Stimulated activated CD8-positive, alpha-beta memory T cell treated with anti-CD3 and anti-CD28 coated beads, Interleukin-2, amount 100 ng/mL, for 48 hours (primary cell): ENCODE measurements at regions not wholly inside any gene's neighbourhood (a gene's known extent, or its start where the extent isn't known, plus 50 kb on each side); places are given as distances from the start of the nearest gene placed in this dataset.

ENCODE experiments used
- DNase-seq, 2 donors: peaks; one replicate each; pipeline ENCODE4 v3.0.0-alpha.2; 2020; ENCODE audit warnings: low read depth in 2 of 2

- DNase-seq = no peak
Measured at GRCh38 chr1:112264010-112264409, 132.0 kb upstream of the CTTNBP2NL start.

GRCh38 chr1:112264553-112264952, 131.5 kb upstream of the CTTNBP2NL start:
- DNase-seq = no peak

- no peak for DNase-seq
Measured at GRCh38 chr1:112265931-112266330, 130.1 kb upstream of the CTTNBP2NL start.

GRCh38 chr1:112267206-112267605, 128.8 kb upstream of the CTTNBP2NL start:
- no peak for DNase-seq

GRCh38 chr1:112267929-112268328, 128.1 kb upstream of the CTTNBP2NL start:
- DNase-seq = no peak

- no peak for DNase-seq
Measured at GRCh38 chr1:112268408-112268807, 127.6 kb upstream of the CTTNBP2NL start.

GRCh38 chr1:112271270-112271669, 124.7 kb upstream of the CTTNBP2NL start:
- no peak for DNase-seq

- no peak for DNase-seq
Measured at GRCh38 chr1:112272101-112272772, 123.8 kb upstream of the CTTNBP2NL start.

- no peak for DNase-seq
Measured at GRCh38 chr1:112284796-112285195, 111.2 kb upstream of the CTTNBP2NL start.

GRCh38 chr1:112285316-112285715, 110.7 kb upstream of the CTTNBP2NL start:
- DNase-seq = no peak

- DNase-seq = no peak
Measured at GRCh38 chr1:112285746-112286145, 110.3 kb upstream of the CTTNBP2NL start.

GRCh38 chr1:112296908-112297307, 99.1 kb upstream of the CTTNBP2NL start:
- DNase-seq = no peak

GRCh38 chr1:112297536-112297935, 98.5 kb upstream of the CTTNBP2NL start:
- no peak for DNase-seq

GRCh38 chr1:112298558-112298957, 97.5 kb upstream of the CTTNBP2NL start:
- peak in 1 of 2 donors; percentile 1 for DNase-seq

- no peak for DNase-seq
Measured at GRCh38 chr1:112304126-112304525, 91.9 kb upstream of the CTTNBP2NL start.

GRCh38 chr1:112304612-112305011, 91.4 kb upstream of the CTTNBP2NL start:
- DNase-seq = no peak

- no peak for DNase-seq
Measured at GRCh38 chr1:112307930-112308591, 88.0 kb upstream of the CTTNBP2NL start.

- no peak for DNase-seq
Measured at GRCh38 chr1:112308716-112309115, 87.3 kb upstream of the CTTNBP2NL start.

- no peak for DNase-seq
Measured at GRCh38 chr1:112309499-112309898, 86.5 kb upstream of the CTTNBP2NL start.

- DNase-seq = no peak
Measured at GRCh38 chr1:112312315-112312714, 83.7 kb upstream of the CTTNBP2NL start.

- DNase-seq = no peak
Measured at GRCh38 chr1:112312879-112313278, 83.1 kb upstream of the CTTNBP2NL start.

- DNase-seq = no peak
Measured at GRCh38 chr1:112316254-112316913, 79.6 kb upstream of the CTTNBP2NL start.

- DNase-seq = no peak
Measured at GRCh38 chr1:112317140-112317539, 78.9 kb upstream of the CTTNBP2NL start.
